C4-2B (cell line): ENCODE measurements at regions not wholly inside any gene's neighbourhood (a gene's known extent, or its start where the extent isn't known, plus 50 kb on each side); places are given as distances from the start of the nearest gene placed in this dataset.

Source experiments
- ZFX ChIP-seq: fragments of 450-650 bp; IDR thresholded peaks from 2 replicates; pipeline ENCODE4 v1.6.1; 2017
- TF ChIP-seq, protein P1 (sequence below): fragments of 450-650 bp; conservative IDR thresholded peaks from 2 replicates; pipeline ENCODE4 v1.5.1; 2017; ENCODE audit warnings: mild to moderate bottlenecking

DNA sequence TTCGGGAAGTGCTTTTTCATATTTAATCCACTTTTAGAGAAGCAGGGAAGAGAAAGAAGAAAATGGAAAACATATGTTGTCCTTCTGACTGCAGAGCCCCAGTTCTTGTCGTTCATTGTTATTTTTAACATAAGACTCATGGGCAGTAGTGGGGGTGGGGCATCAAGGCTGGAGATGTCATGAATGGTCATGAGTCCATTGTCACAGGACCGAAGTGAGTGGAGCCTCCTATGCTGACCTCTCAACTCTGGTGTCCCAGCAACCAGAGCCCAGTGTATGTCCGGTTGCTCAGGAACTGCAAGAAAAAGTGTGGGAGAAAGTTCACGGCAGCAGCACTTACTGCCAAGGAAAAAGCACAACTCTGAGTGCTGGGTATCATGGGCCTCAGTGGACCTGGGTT, 108.6 kb downstream of the BANF2 start:
- TF ChIP-seq, protein P1, sequence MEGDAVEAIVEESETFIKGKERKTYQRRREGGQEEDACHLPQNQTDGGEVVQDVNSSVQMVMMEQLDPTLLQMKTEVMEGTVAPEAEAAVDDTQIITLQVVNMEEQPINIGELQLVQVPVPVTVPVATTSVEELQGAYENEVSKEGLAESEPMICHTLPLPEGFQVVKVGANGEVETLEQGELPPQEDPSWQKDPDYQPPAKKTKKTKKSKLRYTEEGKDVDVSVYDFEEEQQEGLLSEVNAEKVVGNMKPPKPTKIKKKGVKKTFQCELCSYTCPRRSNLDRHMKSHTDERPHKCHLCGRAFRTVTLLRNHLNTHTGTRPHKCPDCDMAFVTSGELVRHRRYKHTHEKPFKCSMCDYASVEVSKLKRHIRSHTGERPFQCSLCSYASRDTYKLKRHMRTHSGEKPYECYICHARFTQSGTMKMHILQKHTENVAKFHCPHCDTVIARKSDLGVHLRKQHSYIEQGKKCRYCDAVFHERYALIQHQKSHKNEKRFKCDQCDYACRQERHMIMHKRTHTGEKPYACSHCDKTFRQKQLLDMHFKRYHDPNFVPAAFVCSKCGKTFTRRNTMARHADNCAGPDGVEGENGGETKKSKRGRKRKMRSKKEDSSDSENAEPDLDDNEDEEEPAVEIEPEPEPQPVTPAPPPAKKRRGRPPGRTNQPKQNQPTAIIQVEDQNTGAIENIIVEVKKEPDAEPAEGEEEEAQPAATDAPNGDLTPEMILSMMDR = no peak
- no peak for TF ChIP-seq ZFX
